CD4-positive, alpha-beta T cell treated with Interleukin-2 at 100 ng/mL for 4 hours (primary cell): ENCODE measurements at regions not wholly inside any gene's neighbourhood (a gene's known extent, or its start where the extent isn't known, plus 50 kb on each side); places are given as distances from the start of the nearest gene placed in this dataset.

Source experiments
- DNase-seq: peaks from one replicate; pipeline ENCODE4 v3.0.0-alpha.2; 2020; ENCODE audit warnings: low spot score

DNA sequence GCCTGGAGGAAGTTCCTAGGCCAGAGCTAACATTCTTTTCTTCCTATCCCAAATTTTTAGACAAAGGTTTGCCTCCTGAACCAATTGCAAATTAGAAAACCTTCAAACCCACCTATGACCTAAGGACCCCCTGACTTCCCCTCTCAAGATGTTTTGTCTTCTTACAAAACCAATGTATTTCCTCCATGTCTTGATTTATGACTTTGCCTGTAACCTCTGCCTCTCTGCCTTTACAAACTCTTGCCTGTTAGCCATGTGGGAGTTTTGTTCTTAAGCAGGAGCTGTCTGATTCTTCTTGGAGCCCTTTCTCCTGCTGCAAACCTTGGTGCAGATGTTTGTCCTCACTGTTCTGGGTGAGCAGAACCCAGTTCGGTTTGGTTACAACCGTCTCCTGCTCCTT, 222.3 kb upstream of the BOD1L1 start:
- DNase-seq, result no peak

DNA sequence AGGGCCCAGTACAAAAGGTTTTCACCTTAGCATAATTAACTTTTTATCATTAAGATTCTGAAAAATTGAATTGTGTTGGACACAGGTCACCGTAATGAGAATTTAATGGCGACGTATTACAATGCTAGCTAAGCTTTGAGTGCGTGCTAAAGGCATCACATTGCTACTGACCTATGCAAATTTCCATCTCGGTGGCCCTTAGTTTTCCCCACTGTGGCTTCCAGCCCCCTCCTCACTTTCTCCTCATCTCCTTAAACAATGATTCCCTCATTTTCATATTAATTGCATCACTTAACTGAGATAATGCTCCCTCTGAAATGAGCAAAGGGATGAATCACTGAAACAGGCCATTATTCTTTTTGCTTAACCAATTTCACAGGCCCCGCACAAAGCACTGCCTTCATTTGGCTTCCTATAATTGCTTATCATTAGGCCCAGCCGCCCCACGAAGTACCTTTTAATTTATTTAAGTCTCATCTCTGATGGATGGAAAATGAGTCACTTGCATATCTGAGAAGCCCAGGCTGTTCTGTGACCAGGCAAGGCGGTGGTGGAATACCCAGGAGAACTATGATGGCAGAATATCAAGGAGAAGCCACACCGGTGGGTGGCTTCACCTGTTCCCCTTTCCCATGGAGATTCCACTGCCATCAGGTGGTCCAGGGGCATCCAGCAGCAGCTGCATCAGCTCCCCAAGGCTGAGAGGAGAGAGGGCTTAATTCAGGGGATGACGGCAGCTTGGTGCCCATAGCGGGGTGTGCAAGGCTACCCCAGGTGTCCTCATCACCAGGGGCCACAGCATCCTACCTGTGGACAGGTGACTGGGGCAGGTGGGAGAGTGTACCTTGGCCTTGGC, 223.8 kb upstream of the BOD1L1 start:
- DNase-seq, result no peak

DNA sequence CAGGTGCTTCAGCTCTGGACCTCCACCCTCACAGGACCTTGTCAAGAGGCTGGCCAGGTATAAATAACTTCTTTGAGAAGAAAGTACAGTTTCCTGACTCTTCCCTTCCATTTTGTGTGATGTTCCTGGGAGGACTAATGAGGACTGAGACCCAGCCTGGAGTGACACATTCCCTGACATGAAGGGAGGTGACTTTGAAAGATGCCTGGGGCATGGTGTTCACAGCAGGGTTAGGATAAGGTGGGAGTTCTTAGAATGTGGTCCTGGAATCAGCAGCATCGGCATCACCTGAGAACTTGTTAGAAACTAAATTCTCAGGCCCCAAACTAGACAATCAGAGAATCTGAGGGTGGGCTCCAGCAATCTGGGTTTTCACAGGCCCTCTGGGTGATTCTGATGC, 224.9 kb upstream of the BOD1L1 start:
- DNase-seq, result no peak

DNA sequence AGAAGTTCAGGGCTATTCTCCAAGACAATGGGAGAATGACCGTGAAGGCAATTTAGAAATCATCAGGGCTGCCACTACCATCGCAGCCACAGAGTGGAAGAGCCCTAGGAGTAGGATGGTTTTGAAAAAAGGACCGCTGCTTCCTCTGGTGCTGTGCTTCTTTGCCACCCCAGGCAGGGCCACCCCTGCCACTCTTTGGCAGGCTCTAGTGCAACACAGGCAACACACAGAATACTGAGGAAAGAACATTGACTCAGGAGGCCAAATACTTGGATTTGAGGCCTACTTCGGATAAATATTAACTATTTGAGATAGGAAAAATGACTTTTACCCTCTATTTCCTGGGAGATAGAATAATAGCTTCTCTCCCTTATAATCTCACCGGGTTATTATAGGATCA, 228.9 kb upstream of the BOD1L1 start:
- DNase-seq, result no peak

DNA sequence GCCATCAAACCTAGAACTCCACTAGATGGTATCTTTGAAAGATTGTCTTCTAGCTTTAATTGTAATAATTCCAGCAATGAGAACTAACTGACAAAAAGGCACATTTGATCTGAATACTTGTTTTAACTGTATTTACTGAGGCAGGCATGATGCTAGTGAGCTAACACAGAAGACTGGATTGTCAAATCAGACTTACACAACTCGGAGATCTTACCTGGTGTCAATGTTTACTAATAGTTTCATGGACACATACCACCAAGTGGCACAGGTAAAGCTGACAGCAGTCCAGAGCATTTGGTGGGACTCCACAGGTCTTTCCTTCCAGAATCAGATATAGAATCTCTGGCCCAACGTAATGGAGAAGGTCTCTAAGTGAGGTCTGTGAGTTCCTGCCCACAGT, 229.9 kb upstream of the BOD1L1 start:
- no peak for DNase-seq

DNA sequence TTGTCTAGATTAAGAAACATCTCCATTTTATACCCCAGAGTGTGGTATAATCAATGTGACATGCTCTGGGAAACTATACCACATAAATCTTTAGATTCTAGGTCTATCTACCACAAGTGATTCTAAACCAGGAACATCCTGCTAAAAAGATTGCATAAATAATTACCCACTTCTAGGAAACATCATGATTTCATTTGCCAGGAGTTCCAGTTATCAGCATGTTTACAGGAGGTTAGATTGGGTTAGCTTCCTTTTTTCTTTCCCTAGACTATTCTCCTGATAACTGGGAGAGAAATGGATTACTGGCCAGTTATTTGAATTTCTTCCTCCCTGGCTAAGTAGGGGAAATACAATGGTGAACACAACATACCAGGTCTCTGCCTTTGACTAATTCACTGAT, 230.3 kb upstream of the BOD1L1 start:
- DNase-seq, result no peak

DNA sequence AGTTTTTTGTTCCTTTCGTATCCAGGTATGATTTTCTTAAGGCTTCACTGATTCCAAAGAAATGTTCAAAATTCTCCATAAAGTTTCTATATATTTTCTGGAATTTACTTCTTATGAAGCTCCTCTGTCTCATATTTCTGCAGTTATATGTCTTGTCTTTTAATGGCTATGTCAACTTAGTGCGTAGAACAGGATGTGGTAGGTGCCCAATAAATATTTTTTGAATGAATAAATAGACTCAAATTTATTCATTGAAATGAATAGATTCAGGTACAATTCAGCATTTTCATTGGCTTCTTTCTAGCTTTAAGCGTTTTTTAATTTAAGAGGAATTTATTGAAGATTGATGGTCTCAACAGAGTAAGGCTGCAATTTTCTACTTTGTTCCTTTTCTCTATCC, 231.9 kb upstream of the BOD1L1 start:
- DNase-seq, result no peak

DNA sequence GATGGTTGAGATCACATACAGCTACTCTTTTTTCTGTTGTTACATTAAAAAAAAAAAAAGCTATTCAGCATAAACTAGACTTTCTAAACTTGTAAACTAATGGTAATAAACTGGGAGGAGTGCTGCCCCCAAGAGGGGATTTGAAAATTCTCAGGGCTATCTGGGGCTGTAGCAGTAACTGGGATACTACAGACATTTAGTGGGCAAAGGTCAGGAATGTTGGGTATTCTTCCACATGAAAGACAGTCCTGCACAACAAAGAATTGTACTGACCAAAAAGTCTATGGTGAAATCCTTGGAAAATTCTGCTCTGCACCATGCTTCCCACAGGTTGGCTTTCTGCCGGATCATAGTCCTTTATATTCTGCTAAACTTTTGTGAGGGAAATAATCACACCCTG, 232.6 kb upstream of the BOD1L1 start:
- DNase-seq, result no peak

DNA sequence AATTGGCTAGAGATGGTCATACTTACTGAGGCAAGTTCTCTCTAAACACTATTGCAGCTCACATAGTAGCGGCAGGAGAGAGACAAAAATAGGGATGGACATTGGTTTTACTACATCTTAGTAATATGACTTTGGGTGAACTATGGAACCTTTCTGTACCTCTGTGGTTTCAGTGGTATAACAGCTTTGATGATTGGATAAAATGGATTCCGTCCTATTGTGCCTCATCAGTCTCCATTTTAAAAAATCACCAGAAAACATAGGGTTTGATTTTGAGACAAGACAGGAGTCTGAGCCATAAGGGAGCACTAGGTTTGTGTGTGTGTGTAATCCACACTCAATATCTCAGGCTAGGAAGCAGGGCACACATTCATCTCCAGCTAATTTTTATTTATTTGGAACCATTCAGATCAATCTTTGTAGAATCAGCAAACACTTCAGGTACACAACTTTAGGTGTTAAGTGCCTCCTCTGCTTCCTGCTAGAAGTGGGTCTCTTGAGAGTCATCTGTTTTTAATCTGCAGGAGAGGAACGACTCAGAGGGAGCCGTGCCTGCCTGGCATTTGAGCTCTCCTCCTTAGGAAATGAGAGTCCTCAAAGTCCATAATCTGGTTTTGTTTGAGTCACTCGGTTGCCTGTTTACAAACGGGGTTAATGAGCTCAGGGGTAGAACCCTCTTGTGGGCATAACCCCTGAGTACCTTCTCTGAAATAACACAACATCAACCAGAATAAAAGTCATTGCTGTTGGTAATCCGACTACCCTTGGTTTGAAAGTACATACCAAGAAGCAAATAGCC, 238.5 kb upstream of the BOD1L1 start:
- DNase-seq, result no peak

DNA sequence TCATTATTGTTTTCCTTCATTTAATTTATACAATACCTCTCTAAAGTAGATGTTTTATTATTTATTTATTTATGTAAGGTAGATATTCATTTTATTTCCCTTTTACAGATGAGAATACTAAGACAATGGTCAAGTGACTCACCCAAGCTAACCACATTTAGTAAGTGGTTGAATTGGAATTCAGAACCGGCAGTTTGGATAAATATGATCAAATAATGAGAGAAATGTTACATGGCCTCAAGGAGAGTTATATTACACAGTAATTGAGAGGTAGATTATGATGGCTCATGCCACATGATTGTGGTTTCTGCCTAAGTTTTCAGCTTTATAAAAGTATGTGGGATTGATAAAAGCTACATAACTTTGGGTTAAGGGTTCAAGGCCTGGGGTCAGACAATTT, 239.4 kb upstream of the BOD1L1 start:
- no peak for DNase-seq

DNA sequence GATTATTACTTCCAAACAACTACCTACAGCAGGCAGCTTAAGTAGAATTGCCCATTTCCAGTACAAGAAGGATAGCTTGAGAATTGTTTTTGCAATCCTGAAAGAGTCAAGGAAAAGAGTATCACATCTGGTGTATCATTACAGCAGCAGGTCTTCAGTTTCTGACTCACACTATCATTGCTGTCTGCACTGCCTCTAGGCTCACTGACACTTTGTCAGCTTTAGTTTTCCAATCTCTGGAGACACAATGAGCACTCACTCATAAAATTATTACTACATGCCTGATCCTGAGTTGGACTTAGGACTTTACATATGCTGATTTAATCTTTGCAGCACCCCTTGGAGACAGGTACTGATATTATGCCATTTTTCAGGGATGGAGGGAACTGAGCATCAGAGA, 244.6 kb upstream of the BOD1L1 start:
- no peak for DNase-seq

DNA sequence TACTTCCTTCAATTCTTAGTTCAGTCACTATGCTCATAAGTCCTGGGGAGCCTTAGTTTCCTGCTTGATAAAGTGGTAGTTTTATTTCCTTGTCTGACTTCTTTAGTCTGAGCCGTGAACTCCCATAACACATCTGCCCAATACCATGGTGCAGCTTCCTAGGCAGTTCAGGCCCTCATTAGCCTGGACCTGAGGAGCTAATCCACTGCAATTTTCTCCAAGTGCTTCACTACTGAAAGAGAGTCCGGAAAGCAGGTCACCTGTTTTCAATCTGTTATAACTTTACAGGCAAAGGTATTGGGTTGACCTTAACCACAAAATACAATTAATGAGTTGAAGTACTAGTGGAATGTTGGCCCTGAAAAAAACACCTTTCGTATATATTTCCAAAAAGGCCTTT, 245.4 kb upstream of the BOD1L1 start:
- DNase-seq, result no peak

DNA sequence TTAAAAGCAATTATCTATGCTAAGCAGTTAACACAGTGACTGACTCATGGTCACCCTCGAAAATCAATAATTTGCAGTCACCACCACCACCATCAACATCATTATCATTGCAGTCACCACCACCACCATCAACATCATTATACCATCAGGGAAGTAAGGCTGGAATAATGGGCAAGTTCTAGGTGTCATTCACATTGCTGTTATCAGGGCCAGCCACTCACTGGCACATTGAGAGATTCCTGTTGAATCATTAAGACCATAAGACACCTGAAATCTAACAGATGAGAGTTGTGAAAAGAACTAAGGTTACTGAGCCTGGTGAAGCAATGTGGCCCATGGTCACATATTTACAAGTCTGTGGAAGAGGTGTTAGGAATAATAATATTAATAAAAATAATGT, 247.7 kb upstream of the BOD1L1 start:
- DNase-seq, result no peak

DNA sequence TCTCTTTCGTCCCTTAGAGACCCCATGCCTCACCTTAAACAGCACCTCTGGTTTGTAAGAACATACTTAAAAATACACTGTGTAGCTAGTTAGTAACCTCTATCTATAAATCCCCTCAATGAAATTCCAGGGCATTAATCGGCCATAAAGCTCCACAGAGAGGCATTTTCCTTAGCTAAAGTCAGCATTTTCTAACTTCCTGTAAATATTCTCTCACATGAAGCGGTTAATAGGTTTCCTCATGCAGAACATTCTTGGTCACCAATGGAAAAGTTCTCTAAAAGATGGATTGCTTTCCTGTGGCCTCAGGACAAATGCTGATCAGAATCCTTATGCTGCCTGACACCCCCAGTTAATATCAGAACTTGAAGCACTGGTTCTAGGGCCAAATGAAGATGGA, 248.6 kb upstream of the BOD1L1 start:
- DNase-seq, result no peak

DNA sequence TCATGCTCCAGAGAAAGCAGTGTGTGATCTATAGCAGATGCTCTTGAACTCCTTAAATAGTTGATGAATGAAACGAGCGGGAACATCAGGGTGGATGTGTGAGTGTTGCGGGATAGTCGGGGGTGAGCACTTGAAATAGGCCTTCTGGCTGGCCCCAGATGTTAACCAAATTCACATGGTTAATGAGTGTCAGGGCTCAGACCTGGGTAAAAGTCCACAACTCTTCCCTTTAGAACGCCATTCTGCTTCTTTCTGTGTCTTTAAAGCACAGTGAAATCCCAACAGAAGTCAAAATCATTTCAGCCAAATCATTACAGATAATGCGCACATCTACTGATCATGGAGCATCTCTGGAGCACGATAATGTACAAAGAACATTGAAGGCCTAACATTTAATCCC, 249.4 kb upstream of the BOD1L1 start:
- no peak for DNase-seq

DNA sequence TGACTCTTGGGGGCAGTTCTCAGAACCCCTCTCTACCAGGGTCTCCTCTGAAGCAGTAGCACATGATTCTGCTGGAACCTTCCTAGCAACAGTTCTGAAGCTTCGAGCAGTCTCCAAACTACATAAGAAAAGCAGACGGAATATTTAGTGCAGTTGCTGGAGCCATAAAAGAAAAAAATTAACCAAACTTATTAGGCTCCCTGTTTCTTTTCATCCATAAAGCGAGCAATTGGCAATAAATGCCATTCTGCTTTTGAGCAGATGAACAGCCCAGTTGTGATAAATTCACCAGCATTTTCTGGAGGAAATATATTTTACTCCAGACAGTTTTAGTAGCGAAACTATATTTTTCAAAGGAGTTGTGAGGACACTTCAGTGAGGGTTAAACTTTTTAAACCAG, 250.1 kb upstream of the BOD1L1 start:
- DNase-seq, result no peak

DNA sequence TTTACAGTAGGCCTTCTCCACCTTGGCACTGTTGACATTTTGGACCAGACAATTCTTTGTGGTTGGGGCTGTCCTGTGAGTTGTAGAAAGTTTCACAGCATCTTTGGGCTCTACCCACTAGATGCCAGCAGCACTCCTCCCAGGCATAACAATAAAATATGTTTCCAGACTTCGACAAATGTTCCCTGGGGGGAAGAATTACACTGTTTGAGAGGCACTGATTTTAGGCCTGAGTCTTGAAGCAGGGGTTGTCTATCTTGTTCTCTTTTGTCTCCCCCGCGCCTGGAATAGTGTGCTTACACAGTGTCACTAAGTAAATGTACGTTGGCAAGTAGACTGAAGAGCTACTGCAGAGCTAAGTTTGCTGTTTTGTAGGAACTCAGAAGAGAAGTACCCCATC, 254.4 kb upstream of the BOD1L1 start:
- DNase-seq, result no peak

DNA sequence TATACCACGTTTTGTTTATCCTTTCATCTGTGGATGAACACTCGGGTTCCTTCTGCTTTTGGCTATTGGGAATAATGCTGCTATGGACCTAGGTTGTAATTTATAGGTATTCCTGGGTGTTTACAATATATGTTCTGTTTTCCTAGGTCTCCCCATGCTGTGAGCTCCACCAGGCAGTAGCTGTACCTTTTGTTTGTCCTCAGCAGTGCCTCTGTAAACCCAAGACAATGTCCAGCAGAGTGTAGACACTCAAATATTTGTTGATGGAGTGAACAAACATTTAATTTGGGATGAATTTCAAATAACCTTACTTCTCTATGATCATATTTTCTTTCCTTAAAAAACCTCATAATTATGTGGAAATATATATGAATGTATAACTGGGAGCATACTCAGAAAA, 259.5 kb upstream of the BOD1L1 start:
- no peak for DNase-seq

DNA sequence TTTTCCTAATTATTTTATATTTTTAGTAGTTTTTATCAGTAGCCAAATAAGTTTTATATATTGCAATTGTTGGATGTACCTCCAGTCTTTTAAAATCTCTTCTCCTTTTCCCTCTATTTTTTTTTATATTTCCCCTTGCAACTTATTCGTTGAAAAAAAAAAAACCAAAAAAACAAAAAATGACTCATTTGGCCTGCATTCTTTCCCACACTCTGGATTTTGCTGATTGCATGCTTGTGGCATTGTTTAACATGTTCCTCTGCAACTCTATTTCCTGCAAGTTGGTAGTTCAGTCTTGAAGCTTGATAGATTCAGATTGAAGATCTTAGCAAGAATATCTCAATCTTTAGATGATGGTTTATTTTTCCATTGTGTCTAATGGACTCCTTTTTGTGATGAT, 260.6 kb upstream of the BOD1L1 start:
- DNase-seq, result no peak

DNA sequence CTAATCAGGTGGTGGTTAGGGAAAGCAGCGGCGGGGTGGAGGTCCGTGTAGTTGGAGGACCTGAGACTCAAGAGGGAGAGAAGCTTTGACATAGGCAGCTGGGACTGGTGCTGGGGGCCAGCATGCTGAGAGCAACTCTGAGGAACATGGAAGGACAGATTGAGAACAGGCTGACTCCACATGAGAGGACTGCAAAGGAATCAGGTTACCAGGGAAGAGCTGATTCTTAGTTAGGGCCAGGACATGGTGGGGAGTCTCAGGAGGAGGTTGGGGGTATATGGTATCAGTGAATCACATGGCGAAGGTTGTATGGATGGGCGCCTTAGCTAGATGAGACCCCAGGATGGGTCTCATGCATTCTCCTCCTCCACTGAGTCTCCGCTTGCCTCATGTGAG, 264.0 kb upstream of the BOD1L1 start:
- no peak for DNase-seq

DNA sequence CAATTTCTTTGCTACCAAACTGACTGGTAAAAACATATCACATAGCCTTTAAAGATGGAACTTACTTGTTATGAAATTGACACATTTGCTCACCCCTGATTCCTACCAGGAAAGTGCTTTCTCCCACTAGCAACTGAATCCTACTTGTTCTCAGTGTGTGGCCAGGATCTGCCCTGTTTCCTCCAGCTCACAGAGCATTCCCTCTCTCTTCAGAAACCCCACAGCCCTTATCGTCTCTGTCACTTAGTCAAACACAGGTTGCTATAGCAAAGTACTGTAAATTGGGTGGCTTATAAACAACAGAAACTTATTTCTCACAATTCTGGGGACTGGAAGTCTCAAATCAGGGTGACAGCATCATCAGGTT, 265.2 kb upstream of the BOD1L1 start:
- no peak for DNase-seq

DNA sequence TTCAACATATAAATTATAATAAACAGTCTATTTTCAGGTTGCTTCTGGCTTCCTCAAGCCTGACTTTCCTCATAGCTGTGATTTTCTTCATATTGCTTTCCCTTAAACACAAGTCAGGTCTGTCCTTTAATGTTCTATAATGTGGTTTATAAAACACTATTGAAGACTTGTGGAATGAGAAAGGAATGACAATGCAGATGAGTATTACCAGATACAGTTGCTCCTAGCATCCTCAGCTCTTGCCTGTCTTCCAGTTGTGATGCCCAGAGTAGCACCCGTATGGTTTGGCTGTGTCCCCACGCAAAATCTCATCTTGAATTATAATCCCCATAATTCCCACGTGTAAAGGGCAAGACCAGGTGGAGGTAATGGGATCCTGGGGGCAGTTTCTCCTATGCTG, 265.7 kb upstream of the BOD1L1 start:
- no peak for DNase-seq

DNA sequence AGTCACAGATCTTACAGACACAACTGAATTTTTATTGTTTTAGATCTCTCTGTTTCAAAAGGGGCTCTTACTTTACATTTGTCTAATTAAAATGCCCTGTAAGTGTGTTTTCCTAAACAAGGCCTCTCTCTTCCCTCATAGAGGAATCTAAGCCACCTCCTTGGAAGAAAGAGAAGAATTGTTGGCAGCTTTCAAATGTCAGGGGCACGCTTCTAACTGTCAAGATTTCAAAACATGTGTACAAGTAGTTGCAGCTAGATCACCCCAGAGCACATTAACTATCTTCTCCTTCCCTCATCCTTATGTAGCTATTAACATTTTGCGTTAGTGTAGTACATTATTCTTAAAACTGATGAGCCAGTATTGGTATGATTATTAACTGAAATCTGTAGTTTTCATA, 266.5 kb upstream of the BOD1L1 start:
- DNase-seq, result no peak

DNA sequence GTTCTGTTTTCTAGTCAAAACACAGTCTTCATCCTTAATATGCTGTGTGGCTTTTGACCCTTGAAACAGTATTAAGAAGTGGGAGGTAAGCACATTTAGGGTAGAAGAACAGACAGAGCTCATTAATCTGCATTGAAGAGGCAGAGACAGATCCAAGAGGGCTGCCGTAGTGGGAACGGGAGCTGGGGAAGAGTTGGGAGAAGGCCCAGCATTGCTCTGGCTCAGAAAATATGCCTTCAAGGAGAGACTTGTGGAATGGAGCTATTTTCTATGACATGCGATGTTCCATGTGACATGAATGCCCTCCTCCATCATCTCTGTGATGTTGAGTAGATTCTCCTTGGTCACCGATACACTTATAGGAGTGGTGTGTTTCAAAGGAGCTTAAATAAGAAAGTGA, 273.3 kb upstream of the BOD1L1 start:
- DNase-seq, result no peak
